GM12878 (cell line): ENCODE measurements at regions not wholly inside any gene's neighbourhood (a gene's known extent, or its start where the extent isn't known, plus 50 kb on each side); places are given as distances from the start of the nearest gene placed in this dataset.

Experiments
- ATAC-seq: fragments of 200-7000 bp; cut with Tn5 transposase; 3 replicates; pipeline ENCODE4 v1.9.1; 2020; ENCODE audit warnings: mild to moderate bottlenecking, moderate library complexity
- BruUV-seq: library from RNA; stranded (reverse); fragments of 400-500 nt; replicated peaks from 2 replicates; lab custom pipeline; 2021; lab: Mats Ljungman, UMichigan
- CTCF ChIA-PET: fragments of 300-600 bp; sonication (Branson Sonifier 250); formaldehyde crosslinking; extraction: SDS; loops from one replicate; lab custom pipeline; 2021; ENCODE audit warnings: inconsistent platforms; lab: Yijun Ruan, JAX
- POLR2A ChIA-PET: fragments of 350-600 bp; formaldehyde crosslinking; extraction: SDS; loops from one replicate; lab custom pipeline; 2021; ENCODE audit warnings: inconsistent platforms; lab: Charles Lee
- RAD21 ChIA-PET: fragments of 300-600 bp; sonication (Branson Sonifier 250); formaldehyde crosslinking; loops from one replicate; lab custom pipeline; 2023; ENCODE audit warnings: antibody characterized with exemption; ENCODE audit not compliant: unreplicated experiment; lab: Charles Lee
- SMC1A ChIA-PET: fragments of 300-600 bp; sonication (Branson Sonifier 250); formaldehyde crosslinking; loops from one replicate; lab custom pipeline; 2023; ENCODE audit not compliant: unreplicated experiment, uncharacterized antibody; lab: Charles Lee
- DNase-seq: peaks from one replicate; pipeline ENCODE4 v3.0.0-alpha.2; 2011; ENCODE audit warnings: low read depth, low spot score
- FAIRE-seq: peaks from 3 replicates; lab custom pipeline; 2011; peaks lifted over from hg19 to GRCh38; lab: Jason Lieb, UNC
- H2AFZ ChIP-seq: 2 replicates; pipeline ENCODE4 v1.6.0; 2011; ENCODE audit warnings: low read depth, low read length, control low read depth; ENCODE audit not compliant: control insufficient read depth
- H3K27ac ChIP-seq: 2 replicates; pipeline ENCODE4 v1.5.1; 2011; ENCODE audit warnings: control low read depth; ENCODE audit not compliant: control insufficient read depth, insufficient read depth
- H3K27me3 ChIP-seq, 2 experiments: replicated peaks in 1 of 2; 2 replicates each; pipeline versions ENCODE4 v1.6.0 to v1.6.1; 2011; ENCODE audit warnings: low read length in 1 of 2; ENCODE audit not compliant: control insufficient read depth in 2 of 2, insufficient read depth in 2 of 2
- H3K36me3 ChIP-seq, 2 experiments: 2 replicates each; pipeline ENCODE4 v1.5.1; 2011; ENCODE audit warnings: low read length in 1 of 2; ENCODE audit not compliant: control insufficient read depth in 2 of 2, insufficient read depth in 2 of 2
- H3K4me1 ChIP-seq: 2 replicates; pipeline ENCODE4 v1.6.1; 2011; ENCODE audit warnings: mild to moderate bottlenecking, low read length, moderate library complexity, mixed read lengths; ENCODE audit not compliant: control insufficient read depth, insufficient read depth
- H3K4me2 ChIP-seq: 2 replicates; pipeline ENCODE4 v1.6.0; 2011; ENCODE audit warnings: control low read depth; ENCODE audit not compliant: control insufficient read depth, insufficient read depth
- H3K4me3 ChIP-seq: fragments of 200-600 bp; sonication (generic); 2 replicates; pipeline ENCODE4 v1.5.1; 2016
- H3K79me2 ChIP-seq: 2 replicates; pipeline ENCODE4 v1.6.0; 2011; ENCODE audit warnings: low read length; ENCODE audit not compliant: control insufficient read depth, insufficient read depth
- H3K9ac ChIP-seq: 2 replicates; pipeline ENCODE4 v1.8.0; 2011; ENCODE audit warnings: low read length, control low read depth, mixed read lengths; ENCODE audit not compliant: control insufficient read depth, insufficient read depth
- H3K9me3 ChIP-seq: replicated peaks from 3 replicates; pipeline ENCODE4 v1.5.1; 2011; ENCODE audit warnings: mild to moderate bottlenecking, low read length; ENCODE audit not compliant: control insufficient read depth, insufficient read depth
- H4K20me1 ChIP-seq: 2 replicates; pipeline ENCODE4 v1.6.0; 2011; ENCODE audit not compliant: control insufficient read depth, insufficient read depth
- BACH1 ChIP-seq: fragments of 450-650 bp; IDR thresholded peaks from 2 replicates; pipeline ENCODE4 v1.6.1; 2017; ENCODE audit warnings: mild to moderate bottlenecking, borderline replicate concordance
- GATAD2B ChIP-seq: fragments of 450-650 bp; conservative IDR thresholded peaks from 2 replicates; pipeline ENCODE4 v1.6.1; 2017; ENCODE audit warnings: low read depth, mild to moderate bottlenecking, moderate library complexity
- HDAC2 ChIP-seq: fragments of 200-600 bp; sonication (generic); IDR thresholded peaks from 2 replicates; pipeline ENCODE4 v1.6.1; 2017
- MEF2A ChIP-seq: IDR thresholded peaks from 2 replicates; pipeline ENCODE4 v1.6.1; 2011; ENCODE audit warnings: low read depth, mild to moderate bottlenecking, low read length, moderate library complexity; ENCODE audit not compliant: insufficient read depth
- PAX5 ChIP-seq: IDR thresholded peaks from 2 replicates; pipeline ENCODE4 v1.6.1; 2011; ENCODE audit warnings: low read depth, low read length, borderline replicate concordance
- POLR2AphosphoS2 ChIP-seq: IDR thresholded peaks from 2 replicates; pipeline ENCODE4 v1.6.1; 2011; ENCODE audit warnings: low read depth, mild to moderate bottlenecking, low read length, improper control_type of control experiment, moderate library complexity
- SIX5 ChIP-seq: IDR thresholded peaks from 2 replicates; pipeline ENCODE4 v1.6.1; 2011; ENCODE audit warnings: mild to moderate bottlenecking, low read depth, low read length, moderate library complexity; ENCODE audit not compliant: severe bottlenecking
- TAF1 ChIP-seq: IDR thresholded peaks from 2 replicates; pipeline ENCODE4 v1.6.1; 2011; ENCODE audit warnings: mild to moderate bottlenecking, low read depth, low read length, borderline replicate concordance
- YY1 ChIP-seq: IDR thresholded peaks from 2 replicates; pipeline ENCODE4 v1.6.1; 2011; ENCODE audit warnings: low read depth, mild to moderate bottlenecking, low read length
- ZNF592 ChIP-seq: fragments of 450-650 bp; IDR thresholded peaks from 2 replicates; pipeline ENCODE4 v1.6.1; 2017; ENCODE audit warnings: mild to moderate bottlenecking, moderate library complexity
- WGBS: methylation state at CpG from one replicate; pipeline ENCODE4 v1.1.6; 2016; ENCODE audit warnings: low lambda C conversion rate; ENCODE audit not compliant: insufficient replicate concordance, insufficient coverage; ENCODE audit errors: missing lambda C conversion rate; 5-methylcytosine and 5-hydroxymethylcytosine counted together
- in situ Hi-C: fragments of 300-500 bp; cut with MboI; formaldehyde crosslinking; loops from 9 replicates; pipeline ENCODE4 v1.14.3; 2018; ENCODE audit warnings: mixed read lengths
- intact Hi-C: fragments of 100-400 bp; cut with micrococcal nuclease; formaldehyde crosslinking; loops from one replicate; pipeline ENCODE4 v1.14.2; 2022; ENCODE audit not compliant: unreplicated experiment

- Histone ChIP-seq H3K27me3 (no peaks in the 10 kb centered on the region), H3K9ac (peak overlapping the region; percentile 86), H3K4me3 (peak overlapping the region; percentile 81), H3K9me3 (no peaks in the 10 kb centered on the region), H3K79me2 (peaks cover 61% of the 10 kb centered on the region), H3K27ac (peak overlapping the region; percentile 91), H2AFZ (no peak overlapping the region), H3K4me2 (peak overlapping the region; percentile 56), H3K4me1 (peaks cover 86% of the 10 kb centered on the region), H3K36me3 (no peaks in the 10 kb centered on the region; a peak in 1 of 4 replicates), H4K20me1 (no peaks in the 10 kb centered on the region)
- TF ChIP-seq BACH1 = peak; percentile 52; the same call in 1 of the 2 replicates
- no peak for TF ChIP-seq ZNF592
- no peak for TF ChIP-seq HDAC2
- 0 out of 2 replicates have a peak, but pooled peaks have one; percentile 24 for TF ChIP-seq YY1
- peak; percentile 71; the same call in 1 of the 2 replicates for TF ChIP-seq PAX5
- peak; percentile 60; the same call in 1 of the 2 replicates for TF ChIP-seq TAF1
- peak; percentile 8 for TF ChIP-seq SIX5
- TF ChIP-seq GATAD2B = no peak
- TF ChIP-seq POLR2AphosphoS2 = peak; percentile 8
- 0 out of 2 replicates have a peak, but pooled peaks have one; percentile 2 for TF ChIP-seq MEF2A
- ChIA-PET POLR2A (interaction anchor here (0.6 to 6.9 kb wide), 11 partner anchors 10 to 873 kb away, joined by 3 to 73 read pairs (median 5); no protein-coding TSS in a partner anchor), RAD21 (interaction anchor here (0.9 to 9.3 kb wide), 7 partner anchors 9 to 1029 kb away, joined by 3 to 174 read pairs (median 15); no protein-coding TSS in a partner anchor), SMC1A (interaction anchor here (0.7 to 15.4 kb wide), 7 partner anchors 9 to 67 kb away, joined by 3 to 232 read pairs (median 16); no protein-coding TSS in a partner anchor), CTCF (interaction anchor here (1.5 to 18.7 kb wide), 5 partner anchors 8 to 67 kb away, joined by 4 to 590 read pairs (median 8); no protein-coding TSS in a partner anchor)
- ATAC-seq = peak; percentile 8
- no peak for FAIRE-seq
- 1% methylated on average over 6 of the region's 6 CpGs for WGBS
- intact Hi-C loops (loop anchor here (2.0 to 10.0 kb wide), 2 partner anchors 58 to 400 kb away; no protein-coding TSS in a partner anchor), in situ Hi-C loops (loop anchor here (10.0 kb wide), 1 partner anchor 60 kb away; the partner anchor contains the start of gene CCDC167)
- no TSS peak for BruUV-seq
- DNase-seq = no peak
Measured at GRCh38 chr6:37554480-37554819, 54.8 kb upstream of the CCDC167 start.
